OCI-LY7 (cell line): ENCODE measurements at regions not wholly inside any gene's neighbourhood (a gene's known extent, or its start where the extent isn't known, plus 50 kb on each side); places are given as distances from the start of the nearest gene placed in this dataset.

Experiments
- EZH2phosphoT487 ChIP-seq: fragments of 200-600 bp; sonication (generic); IDR thresholded peaks from 2 replicates; pipeline ENCODE4 v1.6.1; 2018; ENCODE audit warnings: low read depth, borderline replicate concordance, mild to moderate bottlenecking, mixed run types, antibody characterized with exemption, low read length, moderate library complexity, mixed read lengths
- TF ChIP-seq, protein P1 (sequence below): fragments of 200-600 bp; sonication (generic); conservative IDR thresholded peaks from 2 replicates; pipeline ENCODE4 v1.5.1; 2014; ENCODE audit warnings: mild to moderate bottlenecking, antibody characterized with exemption, low read length, moderate library complexity, mixed read lengths

DNA sequence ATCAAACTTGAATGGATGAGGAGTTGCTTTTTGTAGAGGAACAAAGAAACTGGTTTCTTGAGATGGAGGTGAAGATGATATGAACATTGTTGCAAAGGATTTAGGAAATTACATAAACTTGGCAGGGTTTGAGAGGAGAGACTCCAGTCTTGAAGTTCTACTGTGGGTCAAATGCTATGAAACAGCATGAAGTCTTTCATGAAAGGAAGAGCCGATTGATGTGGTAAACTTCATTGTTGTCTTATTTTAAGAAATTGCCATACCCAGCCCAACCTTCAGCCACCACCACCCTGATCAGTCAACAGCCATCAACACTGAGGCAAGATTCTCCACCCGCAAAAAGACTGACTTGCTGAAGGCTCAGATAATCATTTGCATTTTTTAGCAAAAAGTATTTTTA lies 52.2 kb downstream of the SIPA1L2 start:
- TF ChIP-seq, protein P1, sequence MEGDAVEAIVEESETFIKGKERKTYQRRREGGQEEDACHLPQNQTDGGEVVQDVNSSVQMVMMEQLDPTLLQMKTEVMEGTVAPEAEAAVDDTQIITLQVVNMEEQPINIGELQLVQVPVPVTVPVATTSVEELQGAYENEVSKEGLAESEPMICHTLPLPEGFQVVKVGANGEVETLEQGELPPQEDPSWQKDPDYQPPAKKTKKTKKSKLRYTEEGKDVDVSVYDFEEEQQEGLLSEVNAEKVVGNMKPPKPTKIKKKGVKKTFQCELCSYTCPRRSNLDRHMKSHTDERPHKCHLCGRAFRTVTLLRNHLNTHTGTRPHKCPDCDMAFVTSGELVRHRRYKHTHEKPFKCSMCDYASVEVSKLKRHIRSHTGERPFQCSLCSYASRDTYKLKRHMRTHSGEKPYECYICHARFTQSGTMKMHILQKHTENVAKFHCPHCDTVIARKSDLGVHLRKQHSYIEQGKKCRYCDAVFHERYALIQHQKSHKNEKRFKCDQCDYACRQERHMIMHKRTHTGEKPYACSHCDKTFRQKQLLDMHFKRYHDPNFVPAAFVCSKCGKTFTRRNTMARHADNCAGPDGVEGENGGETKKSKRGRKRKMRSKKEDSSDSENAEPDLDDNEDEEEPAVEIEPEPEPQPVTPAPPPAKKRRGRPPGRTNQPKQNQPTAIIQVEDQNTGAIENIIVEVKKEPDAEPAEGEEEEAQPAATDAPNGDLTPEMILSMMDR = no peak
- no peak for TF ChIP-seq EZH2phosphoT487
